ENCODE measurements at regions not wholly inside any gene's neighbourhood (a gene's known extent, or its start where the extent isn't known, plus 50 kb on each side); places are given as distances from the start of the nearest gene placed in this dataset.
"Not testable (repeated sequence)": the region's sequence is repeated elsewhere in the genome, so short reads cannot be mapped to it uniquely, and the experiment has no call there.

- no peaks in the 10 kb centered on the region for H3K4me1 Mint-ChIP-seq
- H3K36me3 Mint-ChIP-seq (ENCODE audit: low read depth) = peaks cover 9% of the 10 kb centered on the region
- no peak overlapping the region for H3K27ac Mint-ChIP-seq
- no peak overlapping the region for H3K4me3 Mint-ChIP-seq
- TF ChIP-seq, protein P1, sequence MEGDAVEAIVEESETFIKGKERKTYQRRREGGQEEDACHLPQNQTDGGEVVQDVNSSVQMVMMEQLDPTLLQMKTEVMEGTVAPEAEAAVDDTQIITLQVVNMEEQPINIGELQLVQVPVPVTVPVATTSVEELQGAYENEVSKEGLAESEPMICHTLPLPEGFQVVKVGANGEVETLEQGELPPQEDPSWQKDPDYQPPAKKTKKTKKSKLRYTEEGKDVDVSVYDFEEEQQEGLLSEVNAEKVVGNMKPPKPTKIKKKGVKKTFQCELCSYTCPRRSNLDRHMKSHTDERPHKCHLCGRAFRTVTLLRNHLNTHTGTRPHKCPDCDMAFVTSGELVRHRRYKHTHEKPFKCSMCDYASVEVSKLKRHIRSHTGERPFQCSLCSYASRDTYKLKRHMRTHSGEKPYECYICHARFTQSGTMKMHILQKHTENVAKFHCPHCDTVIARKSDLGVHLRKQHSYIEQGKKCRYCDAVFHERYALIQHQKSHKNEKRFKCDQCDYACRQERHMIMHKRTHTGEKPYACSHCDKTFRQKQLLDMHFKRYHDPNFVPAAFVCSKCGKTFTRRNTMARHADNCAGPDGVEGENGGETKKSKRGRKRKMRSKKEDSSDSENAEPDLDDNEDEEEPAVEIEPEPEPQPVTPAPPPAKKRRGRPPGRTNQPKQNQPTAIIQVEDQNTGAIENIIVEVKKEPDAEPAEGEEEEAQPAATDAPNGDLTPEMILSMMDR (IDR thresholded peaks at IDR 0.05) = no peak
- H3K9me3 Mint-ChIP-seq = peaks cover 77% of the 10 kb centered on the region
- DNase-seq = no peak
- H3K27me3 Mint-ChIP-seq (ENCODE audit: low read depth, poor library complexity) = peaks cover 3% of the 10 kb centered on the region
Observed at GRCh38 chr10:42150428-42151061, 487.8 kb downstream of the ZNF33B start.

DNA sequence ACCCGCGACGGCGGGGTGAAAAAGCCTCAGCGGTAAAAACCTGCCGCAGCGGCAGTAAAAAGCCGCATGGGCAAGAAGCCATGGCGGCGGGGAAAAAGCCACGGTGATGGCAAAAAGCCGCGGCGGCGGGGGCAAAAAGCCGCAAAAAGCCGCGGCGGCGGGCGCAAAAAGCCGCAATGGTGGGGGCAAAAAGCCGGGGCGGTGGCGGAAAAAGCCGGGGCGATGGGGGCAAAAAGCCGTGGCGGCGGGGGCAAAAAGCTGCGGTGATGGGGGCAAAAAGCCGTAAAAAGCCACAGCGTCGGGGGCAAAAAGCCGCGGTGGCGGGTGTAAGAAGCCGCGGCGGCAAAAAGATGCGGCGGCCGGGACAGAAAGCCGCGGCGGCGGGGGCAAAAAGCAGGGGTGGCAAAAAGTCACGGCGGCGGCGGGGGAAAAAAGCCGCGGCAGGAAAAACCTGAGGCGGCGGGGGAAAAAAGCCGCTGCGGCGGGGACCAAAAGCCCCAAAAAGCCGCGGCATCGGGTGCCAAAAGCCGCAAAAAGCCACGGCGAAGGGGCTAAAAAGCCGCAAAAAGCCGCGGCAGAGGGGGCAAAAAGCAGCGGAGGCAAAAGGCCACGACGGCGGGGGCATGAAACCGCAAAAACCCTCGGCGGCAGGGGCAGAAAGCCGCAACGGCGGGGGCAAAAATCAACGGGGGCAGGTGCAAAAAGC, 488.5 kb downstream of the ZNF33B start:
- TF ChIP-seq, protein P1 (IDR thresholded peaks at IDR 0.05) = no peak
- H3K27me3 Mint-ChIP-seq (ENCODE audit: low read depth, poor library complexity) = peaks cover 3% of the 10 kb centered on the region
- H3K9me3 Mint-ChIP-seq = peaks cover 77% of the 10 kb centered on the region
- H3K36me3 Mint-ChIP-seq (ENCODE audit: low read depth) = peaks cover 9% of the 10 kb centered on the region
- H3K27ac Mint-ChIP-seq = no peak overlapping the region
- H3K4me3 Mint-ChIP-seq = no peak overlapping the region
- no peak for DNase-seq
- H3K4me1 Mint-ChIP-seq = no peaks in the 10 kb centered on the region

GRCh38 chr10:42149027-42149700, 489.2 kb downstream of the ZNF33B start:
- Mint-ChIP-seq H3K9me3 (peaks cover 77% of the 10 kb centered on the region), H3K27me3 (ENCODE audit: low read depth, poor library complexity) (peaks cover 3% of the 10 kb centered on the region), H3K4me1 (no peaks in the 10 kb centered on the region), H3K27ac (no peak overlapping the region), H3K36me3 (ENCODE audit: low read depth) (peaks cover 9% of the 10 kb centered on the region), H3K4me3 (no peak overlapping the region)
- no peak for DNase-seq
- TF ChIP-seq, protein P1 (IDR thresholded peaks at IDR 0.05) = no peak

GRCh38 chr10:42146165-42146564, 492.2 kb downstream of the ZNF33B start:
- not testable (repeated sequence) for H3K4me3 Mint-ChIP-seq; H3K27me3 Mint-ChIP-seq (ENCODE audit: low read depth, poor library complexity); DNase-seq; H3K4me1 Mint-ChIP-seq; H3K36me3 Mint-ChIP-seq (ENCODE audit: low read depth); H3K27ac Mint-ChIP-seq
- H3K9me3 Mint-ChIP-seq = peaks cover 89% of the 10 kb centered on the region

DNA sequence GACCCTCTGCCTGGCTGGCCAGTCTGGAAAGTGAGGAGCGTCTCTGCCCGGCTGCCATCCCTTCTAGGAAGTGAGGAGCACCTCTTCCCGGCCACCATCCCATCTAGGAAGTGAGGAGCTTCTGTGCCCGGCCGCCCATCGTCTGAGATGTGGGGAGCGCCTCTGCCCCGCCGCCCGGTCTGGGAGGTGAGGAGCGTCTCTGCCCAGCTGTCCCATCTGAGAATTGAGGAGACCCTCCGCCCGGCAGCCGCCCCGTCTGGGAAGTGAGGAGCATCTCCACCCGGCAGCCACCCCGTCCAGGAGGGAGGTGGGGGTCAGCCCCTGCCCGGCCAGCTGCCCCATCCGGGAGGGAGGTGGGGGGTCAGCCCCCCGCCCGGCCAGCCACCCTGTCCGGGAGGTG, 500.3 kb downstream of the ZNF33B start:
- H3K36me3 Mint-ChIP-seq (ENCODE audit: low read depth); H3K27ac Mint-ChIP-seq; H3K4me3 Mint-ChIP-seq; H3K4me1 Mint-ChIP-seq; H3K27me3 Mint-ChIP-seq (ENCODE audit: low read depth, poor library complexity); DNase-seq: not testable (repeated sequence)
- H3K9me3 Mint-ChIP-seq = peaks cover 69% of the 10 kb centered on the region

DNA sequence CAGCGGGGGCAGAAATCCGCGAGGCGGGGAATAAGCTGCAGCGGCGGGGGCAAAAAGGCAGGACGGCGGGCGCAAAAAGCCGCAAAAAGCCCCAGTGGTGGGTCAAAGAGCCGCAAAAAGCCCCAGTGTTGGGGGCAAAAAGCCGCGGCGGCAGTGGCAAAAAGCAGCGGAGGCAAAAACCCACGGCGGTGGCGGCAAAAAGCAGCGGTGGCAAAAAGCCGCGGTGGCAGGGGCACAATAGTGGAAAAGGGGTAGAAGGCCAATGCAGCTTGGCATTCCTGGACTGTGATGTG, 525.3 kb downstream of the ZNF33B start:
- peaks cover 3% of the 10 kb centered on the region for H3K27me3 Mint-ChIP-seq (ENCODE audit: low read depth, poor library complexity)
- no peaks in the 10 kb centered on the region for H3K36me3 Mint-ChIP-seq (ENCODE audit: low read depth)
- H3K4me1 Mint-ChIP-seq = no peaks in the 10 kb centered on the region
- peaks cover 69% of the 10 kb centered on the region for H3K9me3 Mint-ChIP-seq
- no peak overlapping the region for H3K27ac Mint-ChIP-seq
- TF ChIP-seq, protein P1 (IDR thresholded peaks at IDR 0.05) = no peak
- DNase-seq = no peak
- no peak overlapping the region for H3K4me3 Mint-ChIP-seq

Data from nephron progenitor cell (in vitro differentiated cells).